D721Med (cell line): ENCODE measurements at regions not wholly inside any gene's neighbourhood (a gene's known extent, or its start where the extent isn't known, plus 50 kb on each side); places are given as distances from the start of the nearest gene placed in this dataset.

ENCODE experiments used
- DNase-seq: peaks from one replicate; pipeline ENCODE4 v3.0.0; 2011; ENCODE audit warnings: low spot score; ENCODE audit not compliant: insufficient read length
- FAIRE-seq: peaks from 2 replicates; lab custom pipeline; 2011; peaks lifted over from hg19 to GRCh38; lab: Jason Lieb, UNC
- TF ChIP-seq, protein P1 (sequence below): IDR thresholded peaks from 2 replicates; pipeline ENCODE4 v1.5.1; 2012; ENCODE audit warnings: mild to moderate bottlenecking, control low read depth; ENCODE audit not compliant: insufficient read depth; ENCODE audit errors: missing control alignments

DNA sequence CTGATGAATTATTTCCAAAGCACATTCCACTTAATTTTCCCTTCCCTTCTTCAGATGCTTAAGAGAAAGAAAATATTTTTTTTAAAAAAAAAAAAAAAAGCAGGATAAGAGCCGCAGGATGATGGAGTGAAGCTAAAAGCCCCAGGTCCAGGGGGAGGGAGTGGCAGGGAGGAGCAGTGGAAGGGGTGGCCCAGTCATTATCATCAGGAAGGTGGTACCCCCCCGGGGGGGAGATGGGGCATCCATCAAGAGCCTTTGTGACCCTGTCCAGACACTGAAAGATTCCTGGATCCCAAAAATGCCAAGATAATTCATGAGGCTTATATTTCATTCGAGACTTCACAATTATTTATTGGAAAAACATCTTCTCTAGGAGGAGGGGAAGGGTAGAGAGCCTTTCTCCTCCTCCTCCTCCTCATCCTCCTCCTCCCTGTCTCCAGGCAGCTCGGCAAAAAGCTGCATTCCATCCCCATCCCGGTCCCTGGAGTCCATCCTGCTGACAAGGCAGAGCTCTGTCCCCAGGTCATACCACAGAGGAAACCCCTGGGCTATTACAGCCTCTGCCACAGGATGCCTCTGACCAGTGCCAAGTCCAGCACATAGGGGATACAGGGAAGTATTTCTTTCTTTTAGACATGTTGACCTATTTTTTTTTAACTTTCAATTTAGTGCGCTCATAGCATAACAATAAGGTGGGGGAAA, 125.3 kb downstream of the TWIST2 start:
- FAIRE-seq (no peak), DNase-seq (no peak)
- TF ChIP-seq, protein P1, sequence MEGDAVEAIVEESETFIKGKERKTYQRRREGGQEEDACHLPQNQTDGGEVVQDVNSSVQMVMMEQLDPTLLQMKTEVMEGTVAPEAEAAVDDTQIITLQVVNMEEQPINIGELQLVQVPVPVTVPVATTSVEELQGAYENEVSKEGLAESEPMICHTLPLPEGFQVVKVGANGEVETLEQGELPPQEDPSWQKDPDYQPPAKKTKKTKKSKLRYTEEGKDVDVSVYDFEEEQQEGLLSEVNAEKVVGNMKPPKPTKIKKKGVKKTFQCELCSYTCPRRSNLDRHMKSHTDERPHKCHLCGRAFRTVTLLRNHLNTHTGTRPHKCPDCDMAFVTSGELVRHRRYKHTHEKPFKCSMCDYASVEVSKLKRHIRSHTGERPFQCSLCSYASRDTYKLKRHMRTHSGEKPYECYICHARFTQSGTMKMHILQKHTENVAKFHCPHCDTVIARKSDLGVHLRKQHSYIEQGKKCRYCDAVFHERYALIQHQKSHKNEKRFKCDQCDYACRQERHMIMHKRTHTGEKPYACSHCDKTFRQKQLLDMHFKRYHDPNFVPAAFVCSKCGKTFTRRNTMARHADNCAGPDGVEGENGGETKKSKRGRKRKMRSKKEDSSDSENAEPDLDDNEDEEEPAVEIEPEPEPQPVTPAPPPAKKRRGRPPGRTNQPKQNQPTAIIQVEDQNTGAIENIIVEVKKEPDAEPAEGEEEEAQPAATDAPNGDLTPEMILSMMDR = no peak

- FAIRE-seq (no peak), DNase-seq (no peak)
- TF ChIP-seq, protein P1 = no peak
Observed at GRCh38 chr2:238974081-238974480, 126.2 kb downstream of the TWIST2 start.

DNA sequence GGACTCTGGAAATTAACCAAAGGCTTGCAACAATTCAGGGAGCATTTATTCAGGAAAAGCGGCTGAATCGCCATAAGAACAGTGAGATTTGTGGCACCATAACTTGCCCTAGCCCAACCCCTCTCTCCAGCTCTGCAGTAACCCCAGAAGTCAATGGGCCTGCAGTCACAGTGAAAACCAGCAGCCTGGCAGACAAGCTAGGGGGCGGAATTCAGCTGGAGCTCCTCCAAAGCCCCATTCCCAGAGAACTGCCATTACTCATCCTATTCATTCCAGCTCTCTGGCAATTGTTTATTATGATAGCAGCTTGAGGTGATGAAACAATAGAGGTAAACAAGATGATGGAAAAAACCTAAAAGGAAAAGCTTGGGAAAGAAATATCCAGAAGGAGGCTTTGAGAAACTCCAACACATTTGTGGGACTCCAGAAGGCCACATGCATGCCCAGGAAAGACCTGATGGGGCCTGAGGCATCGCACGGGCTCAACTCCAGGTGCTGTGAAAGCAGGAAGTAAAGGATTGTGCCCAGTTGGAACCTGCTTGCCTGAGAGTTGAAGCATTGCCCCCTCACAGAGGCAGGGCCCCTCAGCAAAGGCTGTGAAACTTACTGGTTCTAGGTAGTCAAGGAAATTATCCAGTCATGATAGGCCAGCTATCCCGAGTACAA, 126.7 kb downstream of the TWIST2 start:
- DNase-seq (no peak), FAIRE-seq (no peak)
- TF ChIP-seq, protein P1 = no peak

DNA sequence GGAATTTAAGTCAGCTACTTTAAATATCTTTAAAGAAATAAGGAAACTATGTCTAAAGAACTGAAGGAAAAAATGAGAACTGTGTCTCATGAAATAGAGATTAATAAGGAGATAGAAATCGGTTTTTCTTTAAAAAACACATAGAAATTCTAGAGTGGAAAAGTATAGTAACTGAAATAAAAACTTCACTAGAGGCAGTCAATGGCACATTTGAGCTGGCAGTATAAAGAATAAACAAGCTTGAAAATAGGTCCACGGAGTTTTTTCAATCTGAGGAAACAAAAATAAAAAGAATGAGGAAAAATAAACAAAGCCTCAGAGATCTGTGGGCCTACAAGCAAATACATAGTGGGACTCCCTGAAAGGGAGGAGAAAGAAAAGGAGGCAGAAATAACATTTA, 127.5 kb downstream of the TWIST2 start:
- FAIRE-seq (no peak), DNase-seq (no peak)

GRCh38 chr2:238978497-238978896, 130.6 kb downstream of the TWIST2 start:
- DNase-seq (no peak), FAIRE-seq (no peak)
- TF ChIP-seq, protein P1 = no peak

More for the DNA sequence above, 127.5 kb downstream of the TWIST2 start:
- TF ChIP-seq, protein P1 = no peak

GRCh38 chr2:238979636-238980035, 131.8 kb downstream of the TWIST2 start:
- no peak for FAIRE-seq
- no peak for DNase-seq
- TF ChIP-seq, protein P1 = no peak
